H9 (cell line): ENCODE measurements at regions not wholly inside any gene's neighbourhood (a gene's known extent, or its start where the extent isn't known, plus 50 kb on each side); places are given as distances from the start of the nearest gene placed in this dataset.
A peak's percentile ranks its signal among the peaks of the same experiment; 100 is the strongest.

Experiments
- DNase-seq: peaks from one replicate; pipeline ENCODE4 v3.0.0-alpha.2; 2017
- H2AFZ ChIP-seq: one replicate; pipeline ENCODE4 v1.6.1; 2013; ENCODE audit warnings: mild to moderate bottlenecking, low read length, control low read depth, moderate library complexity
- H2AK5ac ChIP-seq: 2 replicates; pipeline ENCODE4 v1.6.1; 2013; ENCODE audit warnings: low read length, control low read depth, mixed read lengths; ENCODE audit not compliant: insufficient read length
- H2BK120ac ChIP-seq: one replicate; pipeline ENCODE4 v1.6.1; 2013; ENCODE audit warnings: low read depth, mild to moderate bottlenecking, low read length, control low read depth, inconsistent platforms; ENCODE audit not compliant: poor library complexity, severe bottlenecking
- H2BK12ac ChIP-seq: 2 replicates; pipeline ENCODE4 v1.6.1; 2013; ENCODE audit warnings: low read length, control low read depth, mixed read lengths, low read depth; ENCODE audit not compliant: insufficient read length
- H2BK15ac ChIP-seq: 2 replicates; pipeline ENCODE4 v1.6.1; 2013; ENCODE audit warnings: low read depth, low read length, control low read depth
- H2BK20ac ChIP-seq: one replicate; pipeline ENCODE4 v1.6.1; 2013; ENCODE audit warnings: low read depth, mild to moderate bottlenecking, low read length, control low read depth, inconsistent platforms; ENCODE audit not compliant: poor library complexity, severe bottlenecking
- H2BK5ac ChIP-seq: 2 replicates; pipeline ENCODE4 v1.6.1; 2013; ENCODE audit warnings: low read length, control low read depth, mixed read lengths; ENCODE audit not compliant: insufficient read length
- H3K14ac ChIP-seq: 2 replicates; pipeline ENCODE4 v1.6.1; 2013; ENCODE audit warnings: low read length, control low read depth; ENCODE audit not compliant: insufficient read depth
- H3K18ac ChIP-seq: 2 replicates; pipeline ENCODE4 v1.6.1; 2013; ENCODE audit warnings: low read depth, mild to moderate bottlenecking, mixed read lengths, low read length, control low read depth; ENCODE audit not compliant: insufficient read length
- H3K23ac ChIP-seq: 2 replicates; pipeline ENCODE4 v1.6.1; 2013; ENCODE audit warnings: low read length, control low read depth, mixed read lengths, low read depth; ENCODE audit not compliant: insufficient read length
- H3K23me2 ChIP-seq: 2 replicates; pipeline ENCODE4 v1.6.1; 2013; ENCODE audit warnings: low read depth, mild to moderate bottlenecking, mixed read lengths, low read length, control low read depth; ENCODE audit not compliant: insufficient read length, poor library complexity, severe bottlenecking
- H3K27ac ChIP-seq: 2 replicates; pipeline ENCODE4 v1.5.1; 2013; ENCODE audit warnings: low read length, control low read depth, mixed read lengths, low read depth; ENCODE audit not compliant: insufficient read length
- H3K27me3 ChIP-seq: 2 replicates; pipeline ENCODE4 v1.6.1; 2013; ENCODE audit warnings: low read length, control low read depth, inconsistent platforms; ENCODE audit not compliant: insufficient read depth
- H3K4ac ChIP-seq: 2 replicates; pipeline ENCODE4 v1.6.1; 2013; ENCODE audit warnings: low read depth, mild to moderate bottlenecking, control low read depth, inconsistent platforms, low read length, moderate library complexity
- H3K4me1 ChIP-seq: 2 replicates; pipeline ENCODE4 v1.6.1; 2013; ENCODE audit warnings: low read length, control low read depth, inconsistent platforms; ENCODE audit not compliant: insufficient read depth
- H3K4me2 ChIP-seq: 2 replicates; pipeline ENCODE4 v1.6.1; 2013; ENCODE audit warnings: low read length, control low read depth, mixed read lengths; ENCODE audit not compliant: insufficient read length, insufficient read depth
- H3K56ac ChIP-seq: 2 replicates; pipeline ENCODE4 v1.6.1; 2013; ENCODE audit warnings: low read depth, mild to moderate bottlenecking, mixed read lengths, low read length, control low read depth; ENCODE audit not compliant: insufficient read length
- H3K79me1 ChIP-seq: 2 replicates; pipeline ENCODE4 v1.6.1; 2013; ENCODE audit warnings: low read depth, mild to moderate bottlenecking, moderate library complexity, low read length, control low read depth, inconsistent platforms; ENCODE audit not compliant: insufficient read depth, poor library complexity, severe bottlenecking
- H3K79me2 ChIP-seq: 2 replicates; pipeline ENCODE4 v1.6.1; 2013; ENCODE audit warnings: low read length, control low read depth, inconsistent platforms; ENCODE audit not compliant: insufficient read depth
- H3K9ac ChIP-seq: 2 replicates; pipeline ENCODE4 v1.6.1; 2013; ENCODE audit warnings: low read length, control low read depth, mixed read lengths; ENCODE audit not compliant: insufficient read length; ENCODE audit errors: extremely low read depth
- H3K9me3 ChIP-seq: one replicate; pipeline ENCODE4 v1.6.1; 2013; ENCODE audit warnings: low read depth, low read length, inconsistent platforms; ENCODE audit not compliant: control insufficient read depth
- H3T11ph ChIP-seq: one replicate; pipeline ENCODE4 v1.6.1; 2013; ENCODE audit warnings: mild to moderate bottlenecking, low read length, control low read depth, inconsistent platforms
- H4K20me1 ChIP-seq: one replicate; pipeline ENCODE4 v1.6.1; 2013; ENCODE audit not compliant: control insufficient read depth, insufficient read length, insufficient read depth
- H4K5ac ChIP-seq: 2 replicates; pipeline ENCODE4 v1.6.1; 2013; ENCODE audit warnings: low read depth, mild to moderate bottlenecking, mixed read lengths, low read length, control low read depth; ENCODE audit not compliant: insufficient read length
- H4K8ac ChIP-seq: replicated peaks from 2 replicates; pipeline ENCODE4 v1.6.1; 2013; ENCODE audit warnings: low read length, control low read depth, mixed read lengths, low read depth; ENCODE audit not compliant: insufficient read length
- H4K91ac ChIP-seq: 2 replicates; pipeline ENCODE4 v1.6.1; 2013; ENCODE audit warnings: low read depth, mild to moderate bottlenecking, moderate library complexity, mixed read lengths, low read length, control low read depth; ENCODE audit not compliant: insufficient read length
- H3K27ac Mint-ChIP-seq, 3 experiments: 2 replicates in 2 of 3; 3 replicates in 1 of 3; pipeline ENCODE4 v1.8.0; 2020 to 2021; ENCODE audit warnings: mixed read lengths in 3 of 3, mild to moderate bottlenecking in 1 of 3, moderate library complexity in 1 of 3
- H3K27me3 Mint-ChIP-seq: 2 replicates; pipeline ENCODE4 v1.8.0; 2021; ENCODE audit warnings: low read depth, mild to moderate bottlenecking, moderate library complexity, mixed read lengths
- H3K36me3 Mint-ChIP-seq, 3 experiments: 2 replicates in 2 of 3; 3 replicates in 1 of 3; pipeline ENCODE4 v1.8.0; 2020 to 2021; ENCODE audit warnings: low read depth in 3 of 3, mixed read lengths in 3 of 3; ENCODE audit not compliant: insufficient read depth in 1 of 3
- H3K4me1 Mint-ChIP-seq, 2 experiments: 2 replicates each; pipeline ENCODE4 v1.8.0; 2020; ENCODE audit warnings: mixed read lengths in 2 of 2
- H3K4me3 Mint-ChIP-seq, 2 experiments: 2 replicates in 1 of 2; 3 replicates in 1 of 2; pipeline ENCODE4 v1.8.0; 2020 to 2021; ENCODE audit warnings: mild to moderate bottlenecking in 2 of 2, mixed read lengths in 2 of 2, moderate library complexity in 1 of 2
- H3K9me3 Mint-ChIP-seq, 2 experiments: 2 replicates in 1 of 2; 3 replicates in 1 of 2; pipeline ENCODE4 v1.8.0; 2020; ENCODE audit warnings: mild to moderate bottlenecking in 2 of 2, mixed read lengths in 2 of 2, moderate library complexity in 1 of 2
- CTCF ChIP-seq: fragments of 200-600 bp; sonication (generic); conservative IDR thresholded peaks from 3 replicates; pipeline ENCODE4 v1.8.0; 2021; ENCODE audit warnings: antibody characterized with exemption, mild to moderate bottlenecking
- WGBS: extraction: QIAGEN DNeasy Blood & Tissue Kit; methylation state at CpG from one replicate; pipeline ENCODE4 v1.1.7; 2013; ENCODE audit warnings: missing lambda C conversion rate, low lambda C conversion rate, mixed read lengths; ENCODE audit not compliant: insufficient read length; ENCODE audit errors: extremely low coverage; 5-methylcytosine and 5-hydroxymethylcytosine counted together

DNA sequence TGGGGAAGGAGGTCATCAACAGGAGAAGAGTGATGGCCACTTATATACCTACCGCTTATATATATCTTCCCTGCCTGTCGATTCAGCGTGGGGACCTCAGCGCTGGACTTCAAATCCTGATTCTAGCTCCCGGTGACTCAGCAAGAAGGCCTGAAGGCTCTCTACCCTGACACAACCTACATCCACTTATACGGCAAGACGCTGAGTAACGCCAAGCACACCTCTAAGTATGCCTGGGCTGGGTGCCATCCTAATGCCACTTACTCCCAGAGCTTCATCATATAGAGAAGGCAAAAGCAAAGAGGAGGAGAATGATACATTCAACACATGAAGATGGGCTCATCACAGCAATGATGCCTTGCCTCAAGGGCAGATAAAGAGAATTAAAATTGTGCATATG, 198.3 kb downstream of the CHIC2 start:
- H3K4me1 ChIP-seq = peaks cover 3% of the 10 kb centered on the region; the same call in 1 of the 2 replicates
- H3K9ac ChIP-seq = no peak overlapping the region
- H3T11ph ChIP-seq = no peak overlapping the region
- H3K79me1 ChIP-seq = no peaks in the 10 kb centered on the region
- no peak overlapping the region for H3K18ac ChIP-seq
- 0 out of 7 replicates have a peak overlapping the region, but pooled peaks of 1 of the 3 experiments have one; percentile 19 for H3K27ac Mint-ChIP-seq
- no peaks in the 10 kb centered on the region for H3K9me3 ChIP-seq
- H2AK5ac ChIP-seq = no peak overlapping the region
- H3K23me2 ChIP-seq = no peaks in the 10 kb centered on the region
- no CpG with 5 or more reads among the region's 8 CpGs for WGBS
- H3K23ac ChIP-seq = no peak overlapping the region
- no peak overlapping the region for H3K14ac ChIP-seq
- no peaks in the 10 kb centered on the region for H3K9me3 Mint-ChIP-seq
- no peak overlapping the region for H3K27ac ChIP-seq
- H4K8ac ChIP-seq = no peak overlapping the region
- no peak overlapping the region for H2BK5ac ChIP-seq
- peaks cover 8 to 11% of the 10 kb centered on the region in 2 experiments for H3K4me1 Mint-ChIP-seq
- no peak overlapping the region for H2BK15ac ChIP-seq
- no peak overlapping the region for H3K56ac ChIP-seq
- TF ChIP-seq CTCF = no peak
- H2BK20ac ChIP-seq = no peak overlapping the region
- no peak overlapping the region for H2BK12ac ChIP-seq
- H4K91ac ChIP-seq = no peak overlapping the region
- H2BK120ac ChIP-seq = no peak overlapping the region
- H3K79me2 ChIP-seq = no peaks in the 10 kb centered on the region; the same call in 1 of the 2 replicates
- no peaks in the 10 kb centered on the region for H3K27me3 ChIP-seq
- no peaks in the 10 kb centered on the region for H3K27me3 Mint-ChIP-seq
- H4K5ac ChIP-seq = no peak overlapping the region
- no peak for DNase-seq
- no peak overlapping the region for H2AFZ ChIP-seq
- H3K4me2 ChIP-seq = no peak overlapping the region
- H3K4ac ChIP-seq = no peak overlapping the region
- no peaks in the 10 kb centered on the region for H4K20me1 ChIP-seq
- H3K4me3 Mint-ChIP-seq = no peak overlapping the region
- no peaks in the 10 kb centered on the region for H3K36me3 Mint-ChIP-seq
